Activated CD4-positive, alpha-beta T cell treated with anti-CD3 and anti-CD28 coated beads for 24 hours (primary cell): ENCODE measurements at regions not wholly inside any gene's neighbourhood (a gene's known extent, or its start where the extent isn't known, plus 50 kb on each side); places are given as distances from the start of the nearest gene placed in this dataset.

Experiments
- DNase-seq, 2 donors: peaks; one replicate each; pipeline ENCODE4 v3.0.0-alpha.2; 2020; ENCODE audit warnings: low read depth in 2 of 2

- no peak for DNase-seq
These were observed 341.3 kb downstream of the SMOC2 start for GRCh38 chr6:168782187-168782751.

GRCh38 chr6:168778201-168778600, 337.2 kb downstream of the SMOC2 start:
- no peak for DNase-seq

DNA sequence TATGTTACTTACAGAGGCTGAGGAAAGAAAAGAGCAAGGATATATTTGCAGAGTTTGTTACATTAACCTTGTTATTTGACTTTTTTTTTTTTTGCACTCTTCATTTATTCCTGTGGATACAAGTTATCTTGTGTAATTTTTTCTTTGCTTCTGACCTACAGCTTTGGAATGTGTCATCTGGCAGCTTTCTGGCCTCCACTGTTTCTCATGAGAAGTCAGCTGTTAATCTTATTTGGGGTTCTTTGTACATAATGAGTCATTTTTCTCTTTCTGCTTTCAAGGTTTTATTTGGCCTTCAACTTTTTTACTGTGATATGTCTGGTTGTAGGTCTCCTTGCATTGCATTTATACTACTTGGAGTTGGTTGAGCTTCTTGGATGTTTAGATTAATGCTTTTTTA, 333.4 kb downstream of the SMOC2 start:
- DNase-seq: no peak

DNA sequence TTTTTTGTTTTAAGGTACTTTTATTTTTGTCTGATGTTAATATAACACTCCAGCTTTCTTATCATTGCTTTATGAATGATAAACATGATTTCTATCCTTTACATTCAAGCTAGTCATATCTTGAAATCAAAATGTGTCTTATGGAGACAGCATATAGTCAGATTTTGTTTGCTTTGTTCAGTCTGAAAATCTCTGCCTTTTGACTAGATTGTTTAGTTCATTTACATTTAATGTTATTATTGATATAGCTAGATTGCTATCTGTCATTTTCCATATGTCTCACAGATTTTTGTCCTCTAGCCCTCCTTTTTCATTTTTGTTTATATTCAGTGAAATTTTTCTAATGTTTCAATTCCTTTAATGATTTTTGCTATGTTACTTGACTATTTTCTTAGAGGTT, 332.8 kb downstream of the SMOC2 start:
- no peak for DNase-seq

GRCh38 chr6:168765752-168766151, 324.8 kb downstream of the SMOC2 start:
- no peak for DNase-seq

DNA sequence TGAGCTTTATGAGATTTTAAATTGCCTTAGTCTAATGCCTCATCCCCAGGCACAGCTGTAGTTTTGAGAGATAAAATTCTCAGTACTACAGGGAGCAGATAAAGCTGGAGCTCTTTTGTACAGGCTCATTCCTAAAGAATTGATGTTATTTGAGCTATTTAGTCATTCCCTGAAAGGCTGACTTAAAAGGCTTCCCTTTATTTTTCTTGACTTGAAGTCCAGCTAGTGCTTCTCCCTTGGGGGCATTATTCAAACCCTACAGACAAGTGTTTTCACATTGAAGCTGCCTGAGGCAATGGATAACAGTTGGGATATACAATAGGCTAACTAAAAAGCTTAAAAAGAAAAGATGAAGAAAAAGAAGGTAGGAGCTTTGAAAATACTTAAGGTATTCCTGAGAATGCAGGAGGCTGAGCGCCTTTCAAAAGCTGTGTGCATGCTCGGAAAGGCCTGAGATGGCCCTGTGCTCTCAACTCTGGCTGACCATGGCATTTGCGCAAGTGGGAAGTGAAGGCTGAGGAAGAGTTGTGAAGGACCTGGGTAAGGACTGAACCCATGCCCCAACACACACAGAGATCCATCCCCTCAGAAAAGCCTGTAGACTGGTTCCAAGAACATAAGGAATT, 315.1 kb downstream of the SMOC2 start:
- DNase-seq: no peak

- DNase-seq: no peak
These were observed 305.7 kb downstream of the SMOC2 start for GRCh38 chr6:168746643-168747042.

GRCh38 chr6:168746013-168746412, 305.0 kb downstream of the SMOC2 start:
- no peak for DNase-seq

DNA sequence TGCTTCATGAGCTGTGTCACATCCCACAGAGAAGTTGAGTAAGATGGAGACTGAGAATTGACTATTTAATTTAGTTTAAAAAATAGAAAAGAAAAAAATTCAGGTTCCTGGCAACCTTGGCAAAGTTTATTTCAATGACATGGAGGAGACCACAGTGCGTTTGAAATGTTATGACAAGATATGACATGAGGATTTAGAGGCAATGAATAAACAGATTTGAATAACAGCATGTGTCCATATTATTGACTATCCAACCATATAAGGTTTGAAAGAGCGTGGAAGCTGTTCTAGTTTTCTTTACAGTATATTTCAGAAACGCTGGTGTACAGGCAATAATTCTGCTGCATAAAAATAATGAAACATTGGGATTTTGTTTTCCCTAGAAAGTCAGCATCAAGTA, 303.9 kb downstream of the SMOC2 start:
- DNase-seq: no peak

- DNase-seq: no peak
These were observed 301.2 kb downstream of the SMOC2 start for GRCh38 chr6:168741942-168742782.

- no peak for DNase-seq
These were observed 300.3 kb downstream of the SMOC2 start for GRCh38 chr6:168741305-168741704.

- DNase-seq: no peak
These were observed 298.4 kb downstream of the SMOC2 start for GRCh38 chr6:168739381-168739780.

GRCh38 chr6:168737481-168737880, 296.5 kb downstream of the SMOC2 start:
- DNase-seq: no peak

- DNase-seq: no peak
These were observed 296.0 kb downstream of the SMOC2 start for GRCh38 chr6:168737014-168737413.

- DNase-seq: no peak
These were observed 295.1 kb downstream of the SMOC2 start for GRCh38 chr6:168736039-168736438.

GRCh38 chr6:168735268-168735949, 294.4 kb downstream of the SMOC2 start:
- no peak for DNase-seq

- DNase-seq: no peak
These were observed 293.5 kb downstream of the SMOC2 start for GRCh38 chr6:168734523-168734922.

GRCh38 chr6:168732676-168733075, 291.7 kb downstream of the SMOC2 start:
- no peak for DNase-seq

DNA sequence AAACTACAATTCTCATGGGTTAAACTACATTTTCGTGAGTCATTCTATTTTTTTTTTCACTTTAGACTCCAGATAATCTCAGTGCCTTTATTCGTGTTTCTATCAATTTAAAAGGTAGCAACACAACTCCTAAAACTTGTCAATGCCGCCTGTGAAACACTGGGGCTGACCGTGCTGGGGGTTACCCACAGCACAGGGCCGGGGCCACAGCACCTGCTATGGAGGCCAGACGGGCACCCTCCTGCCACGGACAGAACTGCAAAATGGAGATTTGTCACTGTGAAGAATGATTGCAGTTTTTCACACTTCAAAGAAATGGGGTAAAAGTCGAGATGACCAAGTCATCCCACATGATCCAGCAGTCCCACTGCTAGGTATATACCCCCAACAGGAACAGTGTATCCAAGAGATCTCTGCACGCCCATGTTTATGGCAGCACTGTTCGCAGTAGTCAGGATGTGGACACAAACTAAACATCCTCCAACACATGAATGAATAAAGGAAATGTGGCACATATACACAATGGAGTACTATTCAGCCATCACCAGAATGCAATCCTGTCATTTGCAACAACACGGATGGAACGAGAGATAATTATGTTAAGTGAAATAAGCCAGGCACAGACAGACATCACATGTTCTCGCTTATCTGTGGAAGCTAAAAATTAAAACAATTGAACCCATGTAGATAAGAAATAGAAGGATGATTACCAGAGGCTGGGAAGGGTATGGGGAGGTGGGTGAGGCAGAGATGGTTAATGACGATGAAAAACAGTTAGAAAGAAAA, 290.1 kb downstream of the SMOC2 start:
- no peak for DNase-seq

- DNase-seq: no peak
These were observed 287.1 kb downstream of the SMOC2 start for GRCh38 chr6:168728056-168728455.

GRCh38 chr6:168726312-168726856, 285.4 kb downstream of the SMOC2 start:
- no peak for DNase-seq
